ENCODE measurements at regions not wholly inside any gene's neighbourhood (a gene's known extent, or its start where the extent isn't known, plus 50 kb on each side); places are given as distances from the start of the nearest gene placed in this dataset.

DNA sequence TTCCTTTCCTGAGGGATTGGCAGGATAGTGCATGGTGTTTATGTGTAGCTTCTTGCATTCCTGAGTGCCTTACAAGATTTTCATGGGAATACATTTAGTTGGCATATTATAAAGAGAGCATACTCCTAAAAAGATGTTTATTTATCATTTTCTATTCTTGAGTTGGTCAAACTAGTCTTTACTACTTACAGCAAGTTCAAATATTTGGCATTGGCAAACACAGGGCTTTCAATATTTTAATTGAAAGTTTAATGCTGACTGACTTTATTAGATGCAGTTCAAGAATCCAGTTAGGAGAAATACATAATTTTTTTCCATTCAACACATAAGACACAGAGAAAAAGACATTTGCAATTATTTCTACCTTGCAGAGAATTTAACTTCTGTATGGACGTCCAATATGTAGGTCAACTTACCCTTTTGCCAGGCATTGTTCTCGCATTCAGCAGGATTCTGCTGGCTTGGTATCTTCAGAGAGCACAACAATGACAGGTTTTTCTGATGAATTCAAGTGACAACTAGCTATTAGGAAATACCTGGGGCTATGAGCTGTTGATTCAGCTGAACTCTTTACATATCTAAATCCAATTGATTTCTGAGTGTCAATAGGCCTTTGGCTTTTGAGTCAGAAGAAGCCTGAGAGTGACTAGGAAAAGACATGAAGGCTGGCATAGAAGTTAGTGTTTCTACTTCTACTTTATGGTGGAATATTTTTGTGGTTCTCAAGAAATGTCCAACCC is 129.6 kb downstream of the LURAP1L start:
- TF ChIP-seq, protein P1, sequence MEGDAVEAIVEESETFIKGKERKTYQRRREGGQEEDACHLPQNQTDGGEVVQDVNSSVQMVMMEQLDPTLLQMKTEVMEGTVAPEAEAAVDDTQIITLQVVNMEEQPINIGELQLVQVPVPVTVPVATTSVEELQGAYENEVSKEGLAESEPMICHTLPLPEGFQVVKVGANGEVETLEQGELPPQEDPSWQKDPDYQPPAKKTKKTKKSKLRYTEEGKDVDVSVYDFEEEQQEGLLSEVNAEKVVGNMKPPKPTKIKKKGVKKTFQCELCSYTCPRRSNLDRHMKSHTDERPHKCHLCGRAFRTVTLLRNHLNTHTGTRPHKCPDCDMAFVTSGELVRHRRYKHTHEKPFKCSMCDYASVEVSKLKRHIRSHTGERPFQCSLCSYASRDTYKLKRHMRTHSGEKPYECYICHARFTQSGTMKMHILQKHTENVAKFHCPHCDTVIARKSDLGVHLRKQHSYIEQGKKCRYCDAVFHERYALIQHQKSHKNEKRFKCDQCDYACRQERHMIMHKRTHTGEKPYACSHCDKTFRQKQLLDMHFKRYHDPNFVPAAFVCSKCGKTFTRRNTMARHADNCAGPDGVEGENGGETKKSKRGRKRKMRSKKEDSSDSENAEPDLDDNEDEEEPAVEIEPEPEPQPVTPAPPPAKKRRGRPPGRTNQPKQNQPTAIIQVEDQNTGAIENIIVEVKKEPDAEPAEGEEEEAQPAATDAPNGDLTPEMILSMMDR (conservative IDR thresholded peaks at IDR 0.05): no peak
- no peak for TF ChIP-seq ZFX (IDR thresholded peaks at IDR 0.05)

All from C4-2B (cell line).